Activated naive CD8-positive, alpha-beta T cell treated with anti-CD3 and anti-CD28 coated beads, Interleukin-2, amount 50 U/mL, for 24 hours (primary cell): ENCODE measurements at regions not wholly inside any gene's neighbourhood (a gene's known extent, or its start where the extent isn't known, plus 50 kb on each side); places are given as distances from the start of the nearest gene placed in this dataset.

Source experiments
- ATAC-seq: fragments of 150-1000 bp; cut with Tn5 transposase; one replicate; pipeline ENCODE4 v1.10.0; 2021
- DNase-seq: peaks from one replicate; pipeline ENCODE4 v3.0.0; 2021
- H3K27ac Mint-ChIP-seq: one replicate; pipeline ENCODE4 v1.8.0; 2021; ENCODE audit warnings: mild to moderate bottlenecking, mixed read lengths
- H3K27me3 Mint-ChIP-seq: one replicate; pipeline ENCODE4 v1.8.0; 2021; ENCODE audit warnings: mixed read lengths
- H3K36me3 Mint-ChIP-seq: one replicate; pipeline ENCODE4 v1.8.0; 2021; ENCODE audit warnings: low read depth, mixed read lengths
- H3K4me1 Mint-ChIP-seq: one replicate; pipeline ENCODE4 v1.8.0; 2021; ENCODE audit warnings: mixed read lengths
- H3K4me3 Mint-ChIP-seq: one replicate; pipeline ENCODE4 v1.8.0; 2021; ENCODE audit warnings: mild to moderate bottlenecking, moderate library complexity, mixed read lengths
- H3K9me3 Mint-ChIP-seq: one replicate; pipeline ENCODE4 v1.8.0; 2021; ENCODE audit warnings: mixed read lengths

GRCh38 chr5:122576256-122577016 is 198.4 kb upstream of the SNX2 start:
- H3K27me3 Mint-ChIP-seq, result peaks cover 8% of the 10 kb centered on the region
- no peaks in the 10 kb centered on the region for H3K36me3 Mint-ChIP-seq
- no peak overlapping the region for H3K27ac Mint-ChIP-seq
- no peak for ATAC-seq
- no peaks in the 10 kb centered on the region for H3K4me1 Mint-ChIP-seq
- no peak overlapping the region for H3K4me3 Mint-ChIP-seq
- no peaks in the 10 kb centered on the region for H3K9me3 Mint-ChIP-seq
- DNase-seq, result no peak

- H3K4me1 Mint-ChIP-seq, result no peaks in the 10 kb centered on the region
- peaks cover 10% of the 10 kb centered on the region for H3K27me3 Mint-ChIP-seq
- H3K36me3 Mint-ChIP-seq, result no peaks in the 10 kb centered on the region
- no peak for ATAC-seq
- H3K9me3 Mint-ChIP-seq, result no peaks in the 10 kb centered on the region
- no peak for DNase-seq
- H3K27ac Mint-ChIP-seq, result no peak overlapping the region
- no peak overlapping the region for H3K4me3 Mint-ChIP-seq
These were observed 193.3 kb upstream of the SNX2 start for GRCh38 chr5:122581629-122582028.

- Mint-ChIP-seq H3K36me3 (no peaks in the 10 kb centered on the region), H3K9me3 (no peaks in the 10 kb centered on the region), H3K27ac (no peak overlapping the region), H3K27me3 (peaks cover 8% of the 10 kb centered on the region), H3K4me3 (no peak overlapping the region), H3K4me1 (no peaks in the 10 kb centered on the region)
- DNase-seq (no peak), ATAC-seq (no peak)
These were observed 190.2 kb upstream of the SNX2 start for GRCh38 chr5:122584411-122585300.

DNA sequence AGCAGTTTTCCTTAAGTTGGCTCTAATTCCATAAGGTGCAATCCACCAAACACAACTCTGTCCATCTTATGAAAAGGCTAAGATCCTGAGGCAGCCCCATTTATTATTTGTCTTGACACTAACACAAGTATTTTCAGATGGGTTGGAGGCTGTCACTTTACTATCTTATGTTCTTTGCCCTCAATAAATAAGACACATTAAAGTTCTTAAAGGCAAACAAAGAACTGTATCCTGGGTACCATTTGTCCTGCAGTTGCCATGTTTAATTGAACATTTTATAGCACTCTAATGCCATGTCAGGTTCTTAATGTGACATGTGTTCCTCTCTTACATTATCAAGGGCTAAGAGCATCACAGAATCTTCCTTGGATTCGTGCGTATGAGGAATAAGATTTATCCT is 189.5 kb upstream of the SNX2 start:
- DNase-seq (no peak), ATAC-seq (no peak)
- H3K4me1 Mint-ChIP-seq, result no peaks in the 10 kb centered on the region
- H3K36me3 Mint-ChIP-seq, result no peaks in the 10 kb centered on the region
- H3K27ac Mint-ChIP-seq, result no peak overlapping the region
- peaks cover 5% of the 10 kb centered on the region for H3K27me3 Mint-ChIP-seq
- H3K4me3 Mint-ChIP-seq, result no peak overlapping the region
- H3K9me3 Mint-ChIP-seq, result no peaks in the 10 kb centered on the region

GRCh38 chr5:122586351-122586750 is 188.5 kb upstream of the SNX2 start:
- ATAC-seq (no peak), DNase-seq (no peak)
- no peaks in the 10 kb centered on the region for H3K4me1 Mint-ChIP-seq
- no peak overlapping the region for H3K27ac Mint-ChIP-seq
- no peaks in the 10 kb centered on the region for H3K36me3 Mint-ChIP-seq
- no peaks in the 10 kb centered on the region for H3K9me3 Mint-ChIP-seq
- no peak overlapping the region for H3K4me3 Mint-ChIP-seq
- H3K27me3 Mint-ChIP-seq, result peaks cover 3% of the 10 kb centered on the region

DNA sequence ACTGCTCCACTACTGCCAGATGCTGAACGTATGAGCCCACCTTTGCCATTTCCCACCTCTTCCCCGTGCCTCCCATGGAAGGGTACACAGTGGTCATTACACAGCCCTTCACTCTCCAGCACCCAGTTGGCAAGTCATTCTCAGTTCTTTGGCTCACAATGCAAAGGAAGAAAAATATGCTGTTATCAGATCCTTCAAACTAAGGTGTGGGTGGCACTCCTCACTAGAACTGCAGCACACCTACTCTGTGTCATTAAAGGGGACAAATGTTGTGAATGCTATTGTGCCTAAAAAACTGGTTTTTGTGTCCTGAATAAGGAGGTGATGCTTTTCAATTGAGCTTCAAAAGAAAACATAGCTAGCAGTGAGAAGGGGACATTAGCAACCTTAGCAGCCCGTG is 183.1 kb upstream of the SNX2 start:
- Mint-ChIP-seq H3K4me3 (no peak overlapping the region), H3K27me3 (peaks cover 1% of the 10 kb centered on the region), H3K4me1 (no peaks in the 10 kb centered on the region), H3K9me3 (no peaks in the 10 kb centered on the region), H3K27ac (no peak overlapping the region), H3K36me3 (no peaks in the 10 kb centered on the region)
- no peak for DNase-seq
- no peak for ATAC-seq

DNA sequence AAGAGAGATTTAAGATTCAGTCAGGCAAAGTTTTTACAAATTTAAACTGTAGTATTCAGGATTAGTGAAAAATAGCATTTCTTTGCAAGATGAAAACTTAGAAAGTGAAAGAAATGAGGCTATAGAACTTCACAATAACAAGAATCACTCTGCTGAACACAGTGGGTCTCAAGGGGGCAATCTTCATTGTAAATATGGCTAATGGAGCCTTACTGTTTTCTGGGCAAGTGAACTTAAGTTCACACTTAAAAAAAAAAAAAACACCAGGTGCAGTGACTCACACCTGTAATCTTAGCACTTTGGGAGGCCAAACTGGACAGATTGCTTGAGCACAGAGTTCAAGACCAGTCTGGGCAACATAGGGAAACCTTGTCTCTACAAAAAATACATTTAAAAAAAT is 175.9 kb upstream of the SNX2 start:
- Mint-ChIP-seq H3K9me3 (peaks cover 15% of the 10 kb centered on the region), H3K4me1 (no peaks in the 10 kb centered on the region), H3K27me3 (no peaks in the 10 kb centered on the region), H3K27ac (no peak overlapping the region), H3K36me3 (peaks cover 2% of the 10 kb centered on the region), H3K4me3 (no peak overlapping the region)
- DNase-seq (no peak), ATAC-seq (no peak)

- ATAC-seq (no peak), DNase-seq (no peak)
- peaks cover 2% of the 10 kb centered on the region for H3K36me3 Mint-ChIP-seq
- H3K4me1 Mint-ChIP-seq, result no peaks in the 10 kb centered on the region
- no peak overlapping the region for H3K4me3 Mint-ChIP-seq
- no peak overlapping the region for H3K27ac Mint-ChIP-seq
- peaks cover 19% of the 10 kb centered on the region for H3K9me3 Mint-ChIP-seq
- peaks cover 2% of the 10 kb centered on the region for H3K27me3 Mint-ChIP-seq
These were observed 174.0 kb upstream of the SNX2 start for GRCh38 chr5:122600924-122601323.

GRCh38 chr5:122602700-122603099 is 172.2 kb upstream of the SNX2 start:
- Mint-ChIP-seq H3K4me1 (no peaks in the 10 kb centered on the region), H3K4me3 (no peak overlapping the region), H3K9me3 (peaks cover 19% of the 10 kb centered on the region), H3K36me3 (peaks cover 2% of the 10 kb centered on the region), H3K27me3 (peaks cover 2% of the 10 kb centered on the region), H3K27ac (no peak overlapping the region)
- DNase-seq (no peak), ATAC-seq (no peak)

- Mint-ChIP-seq H3K27me3 (peaks cover 2% of the 10 kb centered on the region), H3K9me3 (peaks cover 10% of the 10 kb centered on the region), H3K4me3 (no peak overlapping the region), H3K4me1 (no peaks in the 10 kb centered on the region), H3K27ac (no peak overlapping the region), H3K36me3 (no peaks in the 10 kb centered on the region)
- no peak for ATAC-seq
- DNase-seq, result no peak
These were observed 169.6 kb upstream of the SNX2 start for GRCh38 chr5:122605236-122605635.

DNA sequence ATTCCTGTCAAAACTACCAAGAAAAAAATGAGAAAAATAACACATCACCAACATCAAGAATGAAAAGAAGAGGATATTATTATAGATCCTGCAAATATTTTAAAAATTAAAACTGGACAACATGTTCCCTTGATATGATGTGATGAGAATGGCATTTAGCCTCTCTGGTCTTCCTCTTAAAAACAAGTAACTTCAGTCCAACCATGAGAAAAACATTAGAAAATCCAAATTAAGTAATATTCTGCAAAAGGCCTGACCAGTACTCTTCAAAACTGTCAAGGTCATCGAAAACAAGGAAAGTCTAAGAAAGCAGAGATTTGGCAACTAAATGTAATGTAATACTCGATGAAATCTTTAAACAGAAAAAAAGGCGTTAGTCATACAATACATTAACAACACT is 167.1 kb upstream of the SNX2 start:
- Mint-ChIP-seq H3K4me3 (no peak overlapping the region), H3K9me3 (peaks cover 5% of the 10 kb centered on the region), H3K27ac (no peak overlapping the region), H3K36me3 (no peaks in the 10 kb centered on the region), H3K27me3 (peaks cover 2% of the 10 kb centered on the region), H3K4me1 (no peaks in the 10 kb centered on the region)
- no peak for DNase-seq
- no peak for ATAC-seq

DNA sequence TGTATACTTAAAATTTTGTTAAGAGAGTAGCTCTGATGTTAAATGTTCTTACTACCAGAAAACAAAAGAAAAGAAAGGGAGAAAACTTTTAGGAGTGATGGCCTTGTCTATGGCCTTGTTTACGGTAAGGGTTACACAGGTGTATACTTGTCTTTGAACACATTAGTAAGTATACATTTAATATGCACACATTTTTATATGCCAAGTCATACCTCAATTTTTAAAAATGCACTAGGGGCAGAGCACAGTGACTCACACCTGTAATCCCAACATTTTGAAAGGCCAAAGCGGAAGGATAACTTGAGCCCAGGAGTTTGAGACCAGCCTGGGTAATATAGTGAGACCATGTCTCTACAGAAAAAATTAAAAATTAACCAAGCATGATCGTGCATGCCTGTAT is 166.7 kb upstream of the SNX2 start:
- ATAC-seq (no peak), DNase-seq (no peak)
- Mint-ChIP-seq H3K9me3 (peaks cover 5% of the 10 kb centered on the region), H3K36me3 (no peaks in the 10 kb centered on the region), H3K4me3 (no peak overlapping the region), H3K4me1 (no peaks in the 10 kb centered on the region), H3K27me3 (peaks cover 2% of the 10 kb centered on the region), H3K27ac (no peak overlapping the region)

GRCh38 chr5:122611406-122611805 is 163.5 kb upstream of the SNX2 start:
- Mint-ChIP-seq H3K9me3 (no peaks in the 10 kb centered on the region), H3K4me3 (no peak overlapping the region), H3K27ac (no peak overlapping the region), H3K36me3 (no peaks in the 10 kb centered on the region), H3K4me1 (no peaks in the 10 kb centered on the region), H3K27me3 (no peaks in the 10 kb centered on the region)
- ATAC-seq (no peak), DNase-seq (no peak)

- DNase-seq (no peak), ATAC-seq (no peak)
- H3K9me3 Mint-ChIP-seq, result no peaks in the 10 kb centered on the region
- no peak overlapping the region for H3K27ac Mint-ChIP-seq
- no peaks in the 10 kb centered on the region for H3K36me3 Mint-ChIP-seq
- no peaks in the 10 kb centered on the region for H3K4me1 Mint-ChIP-seq
- H3K27me3 Mint-ChIP-seq, result no peaks in the 10 kb centered on the region
- no peak overlapping the region for H3K4me3 Mint-ChIP-seq
These were observed 162.0 kb upstream of the SNX2 start for GRCh38 chr5:122612901-122613300.

- H3K27ac Mint-ChIP-seq, result no peak overlapping the region
- no peak for ATAC-seq
These were observed 159.7 kb upstream of the SNX2 start for GRCh38 chr5:122615146-122615545.

More at GRCh38 chr5:122615146-122615545, 159.7 kb upstream of the SNX2 start:
- no peak for DNase-seq
- H3K27me3 Mint-ChIP-seq, result no peaks in the 10 kb centered on the region
- no peaks in the 10 kb centered on the region for H3K36me3 Mint-ChIP-seq
- H3K4me1 Mint-ChIP-seq, result no peaks in the 10 kb centered on the region
- H3K4me3 Mint-ChIP-seq, result no peak overlapping the region
- H3K9me3 Mint-ChIP-seq, result no peaks in the 10 kb centered on the region
